ENCODE measurements at regions not wholly inside any gene's neighbourhood (a gene's known extent, or its start where the extent isn't known, plus 50 kb on each side); places are given as distances from the start of the nearest gene placed in this dataset.
"Not testable (repeated sequence)": the region's sequence is repeated elsewhere in the genome, so short reads cannot be mapped to it uniquely, and the experiment has no call there.

- Histone ChIP-seq H3K36me3 (no peaks in the 10 kb centered on the region), H3K9me3 (no peaks in the 10 kb centered on the region), H3K27ac (no peak overlapping the region), H3K4me1 (ENCODE audit: control insufficient read depth in 1 of 2, low read depth in 2 of 2) (peaks cover 11 to 21% of the 10 kb centered on the region in 2 donors), H3K4me3 (no peak overlapping the region), H3K27me3 (replicated peaks; ENCODE audit: insufficient read depth) (no peaks in the 10 kb centered on the region)
- no peak for TF ChIP-seq CTCF (IDR thresholded peaks at IDR 0.05)
- ATAC-seq (ENCODE audit: insufficient number of reproducible peaks, low FRiP score, low read depth): no peak
- no peak for DNase-seq (ENCODE audit: low spot score)
These were observed 154.9 kb downstream of the SEC23A start for GRCh38 chr14:38948171-38948570.

DNA sequence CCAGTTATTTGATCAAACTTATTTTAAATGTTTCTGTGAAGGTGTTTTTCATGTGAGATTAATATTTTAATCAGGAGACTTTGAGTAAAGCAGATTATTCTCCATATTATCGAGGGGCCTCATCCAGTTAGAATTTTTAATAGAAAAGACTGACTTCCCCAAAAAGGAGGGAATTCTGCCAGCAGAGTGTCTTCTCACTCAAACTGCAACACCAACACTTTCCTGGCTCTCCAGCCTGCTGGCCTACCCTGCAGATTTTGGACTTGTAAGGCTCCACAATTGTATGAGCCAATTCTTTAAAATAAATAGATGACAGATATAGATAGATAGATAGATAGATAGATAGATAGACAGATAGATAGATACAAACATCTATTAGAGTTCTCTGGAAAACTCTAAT, 155.7 kb downstream of the SEC23A start:
- Histone ChIP-seq H3K27me3 (replicated peaks; ENCODE audit: insufficient read depth) (no peaks in the 10 kb centered on the region), H3K36me3 (no peaks in the 10 kb centered on the region), H3K4me3 (no peak overlapping the region), H3K4me1 (ENCODE audit: control insufficient read depth in 1 of 2, low read depth in 2 of 2) (peaks cover 6 to 16% of the 10 kb centered on the region in 2 donors), H3K27ac (no peak overlapping the region), H3K9me3 (no peaks in the 10 kb centered on the region)
- no peak for TF ChIP-seq CTCF (IDR thresholded peaks at IDR 0.05)
- DNase-seq (ENCODE audit: low spot score) (no peak), ATAC-seq (ENCODE audit: insufficient number of reproducible peaks, low FRiP score, low read depth) (no peak)

GRCh38 chr14:38944691-38945090, 158.3 kb downstream of the SEC23A start:
- no peaks in the 10 kb centered on the region for H3K4me1 ChIP-seq (ENCODE audit: control insufficient read depth in 1 of 2, low read depth in 2 of 2)
- H3K27me3 ChIP-seq (replicated peaks; ENCODE audit: insufficient read depth): no peaks in the 10 kb centered on the region
- no peak overlapping the region for H3K27ac ChIP-seq
- TF ChIP-seq CTCF (IDR thresholded peaks at IDR 0.05): no peak
- no peaks in the 10 kb centered on the region for H3K36me3 ChIP-seq
- H3K9me3 ChIP-seq: no peaks in the 10 kb centered on the region
- DNase-seq (ENCODE audit: low spot score) (no peak), ATAC-seq (ENCODE audit: insufficient number of reproducible peaks, low FRiP score, low read depth) (no peak)
- H3K4me3 ChIP-seq: no peak overlapping the region

DNA sequence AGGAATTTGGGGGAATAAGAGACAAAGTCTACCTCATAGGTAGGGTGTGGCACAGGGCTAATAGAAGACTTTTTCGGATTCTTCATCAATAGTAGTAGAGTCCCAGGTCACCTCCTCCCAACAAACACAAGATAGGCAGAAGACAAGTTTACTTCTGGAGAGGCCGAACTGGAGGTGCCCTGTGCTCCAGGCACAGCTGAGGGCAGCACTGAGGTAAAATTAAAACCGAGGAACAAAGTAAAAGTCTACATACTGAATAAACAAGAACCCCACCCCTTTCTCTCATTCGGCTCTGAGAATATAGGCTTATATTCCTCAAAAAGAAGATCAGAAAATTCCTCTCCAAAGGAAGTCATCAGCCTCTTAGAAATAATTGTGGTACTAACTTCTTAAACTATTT, 161.5 kb downstream of the SEC23A start:
- Histone ChIP-seq H3K27ac (no peak overlapping the region), H3K36me3 (no peaks in the 10 kb centered on the region), H3K27me3 (replicated peaks; ENCODE audit: insufficient read depth) (no peaks in the 10 kb centered on the region), H3K4me3 (no peak overlapping the region), H3K4me1 (ENCODE audit: control insufficient read depth in 1 of 2, low read depth in 2 of 2) (no peaks in the 10 kb centered on the region), H3K9me3 (no peaks in the 10 kb centered on the region)
- DNase-seq (ENCODE audit: low spot score): no peak
- no peak for TF ChIP-seq CTCF (IDR thresholded peaks at IDR 0.05)
- no peak for ATAC-seq (ENCODE audit: insufficient number of reproducible peaks, low FRiP score, low read depth)

GRCh38 chr14:38932653-38933000, 170.4 kb downstream of the SEC23A start:
- H3K27ac ChIP-seq; H3K4me1 ChIP-seq (ENCODE audit: control insufficient read depth in 1 of 2, low read depth in 2 of 2); H3K36me3 ChIP-seq; H3K4me3 ChIP-seq; H3K27me3 ChIP-seq (replicated peaks; ENCODE audit: insufficient read depth); H3K9me3 ChIP-seq; DNase-seq (ENCODE audit: low spot score); ATAC-seq (ENCODE audit: insufficient number of reproducible peaks, low FRiP score, low read depth): not testable (repeated sequence)

DNA sequence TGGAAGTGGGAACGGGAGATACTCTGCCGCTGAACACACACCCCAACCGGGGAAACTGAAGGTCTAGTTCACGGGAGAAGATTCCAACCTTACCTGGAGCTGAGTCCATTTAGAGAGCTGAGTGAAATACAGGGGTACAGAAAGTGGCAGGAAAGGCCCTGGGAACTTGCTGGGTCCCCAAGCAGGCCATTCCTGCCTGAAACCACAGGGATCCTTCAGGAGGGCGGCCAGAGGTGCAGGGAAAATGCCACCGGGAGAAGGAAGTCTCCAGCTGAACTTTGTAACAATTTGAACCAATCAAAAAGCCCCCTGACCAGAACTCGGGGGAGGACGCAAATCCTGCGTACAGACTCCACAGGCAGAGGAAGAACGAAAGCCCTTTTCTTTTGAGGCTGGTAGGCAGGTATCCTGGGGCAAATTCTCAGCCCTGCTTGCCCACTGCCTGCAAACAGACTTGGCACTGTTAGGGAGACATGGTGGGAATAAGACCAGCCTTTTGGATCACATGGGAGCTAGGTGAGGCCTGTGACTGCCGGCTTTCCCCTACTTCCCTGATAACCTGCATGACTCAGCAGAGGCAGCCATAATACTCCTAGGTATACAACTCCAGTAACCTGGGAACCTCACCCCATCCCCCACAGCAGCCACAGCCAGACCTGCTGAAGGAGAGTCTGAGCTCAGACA, 170.9 kb downstream of the SEC23A start:
- ATAC-seq (ENCODE audit: insufficient number of reproducible peaks, low FRiP score, low read depth) (no peak), DNase-seq (ENCODE audit: low spot score) (no peak)
- TF ChIP-seq CTCF (IDR thresholded peaks at IDR 0.05): no peak
- H3K27me3 ChIP-seq (replicated peaks; ENCODE audit: insufficient read depth): no peaks in the 10 kb centered on the region
- no peaks in the 10 kb centered on the region for H3K36me3 ChIP-seq
- H3K27ac ChIP-seq: no peak overlapping the region
- H3K9me3 ChIP-seq: no peaks in the 10 kb centered on the region
- no peak overlapping the region for H3K4me3 ChIP-seq
- no peaks in the 10 kb centered on the region for H3K4me1 ChIP-seq (ENCODE audit: control insufficient read depth in 1 of 2, low read depth in 2 of 2)
